ENCODE measurements at regions not wholly inside any gene's neighbourhood (a gene's known extent, or its start where the extent isn't known, plus 50 kb on each side); places are given as distances from the start of the nearest gene placed in this dataset.

GRCh38 chrX:10749113-10749512, 128.7 kb upstream of the MID1 start:
- DNase-seq: no peak

DNA sequence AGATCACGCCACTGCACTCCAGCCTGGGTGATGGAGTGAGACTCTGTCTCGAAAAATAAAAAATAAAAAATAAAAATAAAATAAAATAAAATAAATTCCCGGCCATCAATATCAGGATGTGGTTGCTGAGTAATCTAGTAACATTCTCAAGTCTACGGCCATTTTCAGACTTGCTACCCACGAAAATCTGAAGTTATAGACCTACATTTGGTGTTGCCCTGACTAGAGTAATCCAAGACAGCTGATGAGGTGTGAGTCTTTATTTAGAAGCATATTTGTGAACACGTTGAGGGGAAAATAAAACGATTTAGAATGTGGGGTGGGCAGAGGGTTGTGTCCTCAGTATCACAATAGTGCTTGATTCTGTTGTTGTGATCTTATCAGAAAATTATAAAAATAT, 130.2 kb upstream of the MID1 start:
- no peak for DNase-seq

DNA sequence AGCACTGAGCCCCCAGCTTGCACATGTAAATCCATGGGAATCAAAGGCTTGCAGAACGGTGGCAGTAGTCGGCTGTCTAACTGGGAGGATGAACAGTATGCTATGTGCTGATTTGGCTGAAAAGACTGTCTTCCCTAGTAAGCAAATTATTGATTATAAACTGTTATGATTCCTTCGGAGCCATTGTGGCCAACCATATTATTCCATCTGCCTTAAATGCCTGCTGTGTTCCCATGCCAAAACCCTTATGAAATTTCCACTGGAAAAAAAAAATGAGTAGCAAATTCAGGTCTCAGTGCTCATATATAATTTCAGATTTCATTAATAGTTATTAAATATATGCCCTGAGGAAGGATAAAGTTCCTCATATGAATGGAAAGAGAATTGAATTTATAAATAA, 132.7 kb upstream of the MID1 start:
- no peak for DNase-seq

- DNase-seq: no peak
Measured at GRCh38 chrX:10754445-10754844, 134.1 kb upstream of the MID1 start.

- no peak for DNase-seq
Measured at GRCh38 chrX:10755439-10756334, 135.3 kb upstream of the MID1 start.

DNA sequence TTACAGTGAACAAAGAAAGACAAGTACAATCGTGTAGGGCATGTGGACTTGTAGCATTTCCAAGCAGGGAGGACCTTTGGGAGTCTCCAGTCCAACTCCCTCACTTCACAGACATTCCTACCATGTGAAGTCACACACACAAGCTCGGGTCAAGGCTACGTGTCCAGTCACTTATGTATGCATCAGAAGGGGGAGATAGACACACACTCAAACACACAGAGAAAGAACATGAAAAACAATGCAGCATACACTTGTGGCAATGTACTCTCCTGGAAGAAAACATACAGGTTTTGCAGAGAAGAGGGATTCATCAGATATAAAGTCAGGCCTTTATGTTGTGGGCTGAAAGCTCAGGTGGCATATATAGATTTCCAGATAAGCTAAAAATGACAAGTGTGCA, 136.1 kb upstream of the MID1 start:
- no peak for DNase-seq

- no peak for DNase-seq
Measured at GRCh38 chrX:10759141-10759799, 138.9 kb upstream of the MID1 start.

DNA sequence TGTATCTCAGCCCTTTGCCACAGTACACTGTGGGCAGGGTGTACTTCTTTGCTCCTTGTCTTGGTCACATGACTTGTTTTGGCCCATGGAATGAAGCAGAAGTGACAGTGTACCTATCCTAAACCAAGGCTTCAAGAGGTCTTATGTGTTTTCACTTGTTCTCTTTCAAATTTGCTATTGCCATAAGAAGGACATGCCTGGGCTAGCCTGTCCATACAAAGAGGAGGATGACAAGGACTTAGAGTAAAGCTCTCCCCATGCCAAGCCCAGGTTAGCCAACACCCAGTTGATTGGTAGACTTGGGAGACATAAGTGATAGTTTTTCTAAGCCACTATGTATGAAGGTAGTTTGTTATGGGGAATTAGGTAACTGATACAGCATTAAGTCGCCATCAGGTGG, 141.1 kb upstream of the MID1 start:
- DNase-seq: no peak

- peak; percentile 14 for DNase-seq
Measured at GRCh38 chrX:10769195-10769594, 148.8 kb upstream of the MID1 start.

GRCh38 chrX:10769696-10770619, 149.6 kb upstream of the MID1 start:
- no peak for DNase-seq

- no peak for DNase-seq
Measured at GRCh38 chrX:10773318-10773717, 152.9 kb upstream of the MID1 start.

DNA sequence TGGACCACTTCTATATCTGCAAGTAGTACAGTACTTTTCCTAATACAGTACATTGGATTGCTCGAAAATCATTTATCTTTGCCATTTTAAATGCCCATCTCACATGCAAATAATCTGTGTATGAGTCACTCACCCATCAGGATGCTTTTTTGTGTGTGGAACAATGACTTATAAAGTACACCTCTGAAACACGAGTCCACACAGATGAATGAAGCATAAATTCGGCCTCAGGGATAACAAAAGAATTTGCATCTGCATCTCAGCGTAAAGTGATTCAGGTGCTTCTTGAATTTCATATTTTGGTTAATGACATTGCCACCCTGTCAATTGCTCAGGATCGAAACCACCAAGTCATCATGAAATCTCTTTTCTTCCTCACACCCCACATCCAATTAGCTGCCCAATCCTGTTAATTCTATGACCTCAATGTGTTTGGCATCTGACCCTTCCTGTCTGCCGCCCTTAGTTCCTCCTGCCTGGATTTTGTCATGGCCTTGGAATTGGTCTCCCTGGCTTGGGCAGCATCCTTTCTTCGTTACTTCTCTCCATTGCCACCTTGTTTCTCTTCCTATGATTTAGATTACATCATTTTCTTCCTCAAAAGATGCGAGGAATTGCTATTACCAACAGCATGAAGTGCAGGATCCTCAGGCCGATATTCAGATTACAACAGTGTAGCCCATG, 161.6 kb upstream of the MID1 start:
- no peak for DNase-seq

DNA sequence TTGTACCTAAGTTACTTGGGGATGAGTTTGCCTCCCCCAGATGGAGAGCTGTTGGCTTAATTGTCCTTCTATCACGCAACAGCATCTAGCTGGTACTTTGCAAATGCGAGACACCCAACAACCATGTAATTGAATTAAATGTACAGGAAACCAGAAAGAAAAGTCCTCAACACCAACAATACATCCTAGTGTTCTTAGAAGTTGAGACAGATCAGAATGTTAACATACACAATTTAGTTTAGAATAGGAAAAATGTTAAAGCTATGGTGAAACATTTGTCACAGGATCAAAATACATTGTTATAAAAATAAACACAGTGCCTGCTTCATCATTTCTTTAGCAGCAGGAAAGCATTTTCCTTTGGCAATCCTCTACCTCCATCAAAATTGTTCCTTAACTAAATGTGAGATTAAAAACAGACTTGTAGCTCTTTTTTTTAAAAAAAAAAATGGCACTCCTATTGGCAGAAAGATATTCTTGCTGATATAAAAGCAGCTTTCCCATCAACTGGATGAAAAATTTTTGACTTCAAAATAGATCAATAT, 163.1 kb upstream of the MID1 start:
- no peak for DNase-seq

- no peak for DNase-seq
Measured at GRCh38 chrX:10787264-10787663, 166.9 kb upstream of the MID1 start.

DNA sequence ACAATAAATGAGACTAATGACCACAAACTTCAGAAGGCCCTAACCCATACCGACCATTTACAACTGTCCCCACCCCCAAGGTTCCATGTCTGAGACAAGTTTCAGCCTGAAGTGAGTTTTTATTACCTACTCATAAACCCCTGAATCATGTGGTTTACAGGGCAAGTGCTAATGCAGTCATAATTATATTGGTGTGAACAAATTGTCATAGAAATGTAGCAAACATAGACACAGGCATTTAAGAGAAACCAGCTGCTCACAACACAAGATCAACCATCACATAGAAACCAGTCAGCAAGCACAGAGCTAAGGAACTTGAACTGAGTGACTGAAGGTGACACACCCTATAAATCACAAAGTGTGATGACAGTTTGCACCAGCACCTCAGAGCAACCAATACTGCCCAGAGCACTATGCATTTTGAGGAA, 173.8 kb upstream of the MID1 start:
- DNase-seq: no peak

DNA sequence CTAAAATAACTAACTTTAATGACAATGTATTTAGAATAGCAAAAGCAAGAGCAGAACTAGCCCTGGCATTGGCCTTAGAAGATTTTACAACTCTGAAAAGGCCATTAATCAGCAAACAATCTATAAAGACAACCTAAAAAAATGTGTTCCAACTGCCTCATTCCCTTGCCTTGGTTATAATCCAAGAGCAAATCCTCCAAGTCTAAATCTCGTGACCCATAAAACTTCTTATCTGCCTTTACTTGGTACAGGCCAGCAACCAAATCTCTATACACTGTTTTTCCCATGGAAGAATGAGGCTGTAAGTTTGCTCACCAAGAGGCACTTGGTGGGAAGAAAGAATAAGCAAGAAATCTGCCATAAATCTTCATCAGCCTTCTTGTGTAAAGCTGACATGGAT, 175.3 kb upstream of the MID1 start:
- no peak for DNase-seq

- no peak for DNase-seq
Measured at GRCh38 chrX:10797466-10797865, 177.1 kb upstream of the MID1 start.

- no peak for DNase-seq
Measured at GRCh38 chrX:10798041-10798440, 177.7 kb upstream of the MID1 start.

DNA sequence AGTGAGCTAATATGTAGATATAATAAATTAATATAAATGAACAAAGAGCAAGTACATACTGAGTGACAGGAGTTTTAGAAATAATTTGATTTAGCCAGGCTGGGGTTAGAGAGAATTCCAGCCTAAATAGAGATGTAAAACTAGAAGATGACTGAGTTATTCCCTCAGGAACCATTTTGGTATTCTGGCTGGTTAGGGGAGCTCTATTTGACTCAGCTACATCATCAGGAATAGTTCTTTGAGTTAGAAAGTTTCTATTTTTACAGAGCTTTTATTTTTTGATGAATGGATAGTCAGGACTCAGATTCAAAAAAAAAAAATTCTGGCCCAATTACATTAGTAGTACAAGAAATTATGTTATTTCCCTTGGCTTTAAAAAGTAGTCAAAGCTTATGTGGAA, 180.4 kb upstream of the MID1 start:
- no peak for DNase-seq

GRCh38 chrX:10811111-10811510, 190.7 kb upstream of the MID1 start:
- DNase-seq: no peak

DNA sequence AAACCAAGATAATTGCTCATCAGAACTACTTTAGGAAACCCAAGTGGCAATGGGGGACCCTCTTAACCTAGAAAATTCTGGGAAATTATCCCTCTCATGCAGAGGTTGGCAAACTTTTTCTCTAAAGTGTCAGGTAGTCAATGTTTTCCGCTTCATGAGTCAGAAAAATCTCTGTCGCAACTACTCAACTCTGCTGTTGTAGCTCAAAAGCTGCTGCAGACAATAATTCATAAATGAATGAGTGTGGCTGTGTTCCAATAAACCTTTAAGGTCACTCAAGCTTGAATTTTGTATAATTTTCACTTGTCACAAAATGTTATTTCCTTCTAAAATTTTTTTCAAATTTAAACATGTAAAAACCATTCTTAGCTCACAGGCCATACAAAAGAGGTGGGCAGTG, 193.4 kb upstream of the MID1 start:
- no peak for DNase-seq

DNA sequence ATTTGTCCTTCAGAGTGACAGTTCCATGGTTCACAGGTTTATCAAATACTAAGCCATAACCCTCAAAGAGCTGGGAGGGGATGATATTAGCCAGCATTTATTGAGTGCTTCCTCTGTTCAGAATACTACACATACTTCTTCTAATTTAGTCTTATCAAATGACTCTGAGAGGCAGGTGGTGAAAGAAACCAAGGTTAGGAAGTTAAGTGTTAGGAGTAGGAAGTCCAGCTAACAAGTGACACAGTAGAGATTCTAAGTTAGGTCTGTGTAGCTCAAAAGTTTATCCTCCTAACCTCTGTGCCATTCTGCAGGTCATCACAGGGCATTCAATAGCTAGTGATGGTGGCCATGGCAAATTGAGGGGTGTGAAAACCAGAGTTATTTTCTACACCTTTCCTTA, 198.3 kb upstream of the MID1 start:
- no peak for DNase-seq

GRCh38 chrX:10819973-10820372, 199.6 kb upstream of the MID1 start:
- DNase-seq: peak; percentile 89

Measured in hematopoietic multipotent progenitor cell treated with erythropoietin and hydrocortisone succinate and interleukin-3 and kit ligand, for 8 days (in vitro differentiated cells).